ENCODE measurements at regions not wholly inside any gene's neighbourhood (a gene's known extent, or its start where the extent isn't known, plus 50 kb on each side); places are given as distances from the start of the nearest gene placed in this dataset.

GRCh38 chr7:91323626-91324158 is 59.5 kb downstream of the FZD1 start:
- DNase-seq (ENCODE audit: low read depth in 1 of 2, low spot score in 1 of 2): no peak
- H3K27me3 ChIP-seq: no peaks in the 10 kb centered on the region
- H3K4me1 ChIP-seq (ENCODE audit: low read depth): no peaks in the 10 kb centered on the region
- H3K9me3 ChIP-seq (ENCODE audit: low read depth): no peaks in the 10 kb centered on the region
- H3K27ac ChIP-seq: no peak overlapping the region
- no peak overlapping the region for H3K4me3 ChIP-seq
- no peaks in the 10 kb centered on the region for H3K36me3 ChIP-seq
- TF ChIP-seq, protein P1, sequence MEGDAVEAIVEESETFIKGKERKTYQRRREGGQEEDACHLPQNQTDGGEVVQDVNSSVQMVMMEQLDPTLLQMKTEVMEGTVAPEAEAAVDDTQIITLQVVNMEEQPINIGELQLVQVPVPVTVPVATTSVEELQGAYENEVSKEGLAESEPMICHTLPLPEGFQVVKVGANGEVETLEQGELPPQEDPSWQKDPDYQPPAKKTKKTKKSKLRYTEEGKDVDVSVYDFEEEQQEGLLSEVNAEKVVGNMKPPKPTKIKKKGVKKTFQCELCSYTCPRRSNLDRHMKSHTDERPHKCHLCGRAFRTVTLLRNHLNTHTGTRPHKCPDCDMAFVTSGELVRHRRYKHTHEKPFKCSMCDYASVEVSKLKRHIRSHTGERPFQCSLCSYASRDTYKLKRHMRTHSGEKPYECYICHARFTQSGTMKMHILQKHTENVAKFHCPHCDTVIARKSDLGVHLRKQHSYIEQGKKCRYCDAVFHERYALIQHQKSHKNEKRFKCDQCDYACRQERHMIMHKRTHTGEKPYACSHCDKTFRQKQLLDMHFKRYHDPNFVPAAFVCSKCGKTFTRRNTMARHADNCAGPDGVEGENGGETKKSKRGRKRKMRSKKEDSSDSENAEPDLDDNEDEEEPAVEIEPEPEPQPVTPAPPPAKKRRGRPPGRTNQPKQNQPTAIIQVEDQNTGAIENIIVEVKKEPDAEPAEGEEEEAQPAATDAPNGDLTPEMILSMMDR (IDR thresholded peaks at IDR 0.05; ENCODE audit: low read depth, low read length): no peak

- DNase-seq (ENCODE audit: low read depth in 1 of 2, low spot score in 1 of 2): no peak
- H3K36me3 ChIP-seq: no peaks in the 10 kb centered on the region
- no peaks in the 10 kb centered on the region for H3K9me3 ChIP-seq (ENCODE audit: low read depth)
- no peak overlapping the region for H3K4me3 ChIP-seq
- H3K27me3 ChIP-seq: no peaks in the 10 kb centered on the region
- TF ChIP-seq, protein P1 (IDR thresholded peaks at IDR 0.05; ENCODE audit: low read depth, low read length): no peak
- H3K4me1 ChIP-seq (ENCODE audit: low read depth): no peaks in the 10 kb centered on the region
- no peak overlapping the region for H3K27ac ChIP-seq
Measured at GRCh38 chr7:91324663-91325062, 60.4 kb downstream of the FZD1 start.

DNA sequence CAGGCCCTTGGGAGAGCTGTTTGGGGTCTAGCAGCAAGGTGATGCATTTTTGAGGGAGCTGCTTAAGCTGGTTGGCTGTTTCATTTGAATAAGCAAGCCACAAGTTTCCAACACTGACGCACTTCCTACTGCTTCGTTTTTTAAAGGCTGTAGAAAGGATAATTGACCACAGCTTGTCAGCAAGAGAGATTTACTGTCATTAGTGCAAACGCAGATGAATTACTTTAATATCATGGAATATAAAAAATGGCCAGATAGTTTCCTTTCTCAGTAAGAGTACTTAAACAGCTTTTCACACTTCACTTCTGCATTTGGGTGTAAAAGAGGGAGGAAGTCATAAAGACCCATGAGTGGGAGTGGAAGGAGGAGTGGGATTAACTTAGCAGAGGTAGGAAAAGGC is 61.5 kb downstream of the FZD1 start:
- H3K4me3 ChIP-seq: no peak overlapping the region
- no peaks in the 10 kb centered on the region for H3K4me1 ChIP-seq (ENCODE audit: low read depth)
- TF ChIP-seq, protein P1 (IDR thresholded peaks at IDR 0.05; ENCODE audit: low read depth, low read length): no peak
- H3K36me3 ChIP-seq: no peaks in the 10 kb centered on the region
- no peaks in the 10 kb centered on the region for H3K27me3 ChIP-seq
- peak in 1 of 2 donors; percentile 28 for DNase-seq (ENCODE audit: low read depth in 1 of 2, low spot score in 1 of 2)
- H3K9me3 ChIP-seq (ENCODE audit: low read depth): no peaks in the 10 kb centered on the region
- no peak overlapping the region for H3K27ac ChIP-seq

DNA sequence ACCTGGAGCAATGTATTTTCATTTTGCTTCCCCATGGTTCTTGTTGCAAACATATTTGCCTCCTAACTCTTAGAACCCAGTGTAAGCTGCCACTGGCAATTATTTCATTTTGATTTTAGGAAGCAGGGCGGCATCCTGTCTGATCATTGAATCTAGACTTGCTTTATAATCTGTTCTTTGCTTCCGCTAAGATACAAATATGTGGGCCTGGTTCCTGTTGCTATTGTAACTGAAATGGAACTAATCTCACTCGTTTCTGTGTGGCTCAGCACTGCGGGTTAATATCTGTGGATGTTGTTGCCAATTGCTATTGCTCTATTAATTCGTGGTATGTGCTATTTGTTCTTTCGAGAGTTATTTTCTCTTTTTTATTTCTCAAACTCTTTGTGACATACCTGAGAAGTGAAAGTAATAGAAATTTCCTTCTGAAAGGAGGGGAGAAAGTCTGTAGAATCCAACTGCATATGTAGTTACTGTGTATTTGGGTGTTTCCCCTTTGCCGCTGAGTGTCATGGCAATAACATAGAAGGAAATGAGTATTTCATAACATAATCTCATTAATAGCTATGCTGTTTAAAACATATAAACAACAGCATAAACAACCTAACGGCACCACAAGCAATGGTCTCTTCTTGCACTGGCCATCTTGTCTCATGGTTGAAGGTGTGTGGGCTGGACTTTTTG is 62.4 kb downstream of the FZD1 start:
- TF ChIP-seq, protein P1 (IDR thresholded peaks at IDR 0.05; ENCODE audit: low read depth, low read length): no peak
- no peak overlapping the region for H3K4me3 ChIP-seq
- no peak overlapping the region for H3K27ac ChIP-seq

GRCh38 chr7:91327346-91327745 is 63.1 kb downstream of the FZD1 start:
- H3K27ac ChIP-seq: no peak overlapping the region
- no peaks in the 10 kb centered on the region for H3K27me3 ChIP-seq
- no peak for DNase-seq (ENCODE audit: low read depth in 1 of 2, low spot score in 1 of 2)
- H3K4me3 ChIP-seq: no peak overlapping the region
- TF ChIP-seq, protein P1 (IDR thresholded peaks at IDR 0.05; ENCODE audit: low read depth, low read length): no peak
- no peaks in the 10 kb centered on the region for H3K36me3 ChIP-seq
- no peaks in the 10 kb centered on the region for H3K9me3 ChIP-seq (ENCODE audit: low read depth)
- no peaks in the 10 kb centered on the region for H3K4me1 ChIP-seq (ENCODE audit: low read depth)

More for the DNA sequence above, 62.4 kb downstream of the FZD1 start:
- Histone ChIP-seq H3K36me3 (no peaks in the 10 kb centered on the region), H3K9me3 (ENCODE audit: low read depth) (no peaks in the 10 kb centered on the region), H3K27me3 (no peaks in the 10 kb centered on the region), H3K4me1 (ENCODE audit: low read depth) (no peaks in the 10 kb centered on the region)
- DNase-seq (ENCODE audit: low read depth in 1 of 2, low spot score in 1 of 2): no peak
